SU-DHL-6 (cell line): ENCODE measurements at regions not wholly inside any gene's neighbourhood (a gene's known extent, or its start where the extent isn't known, plus 50 kb on each side); places are given as distances from the start of the nearest gene placed in this dataset.

ENCODE experiments used
- H2AFZ ChIP-seq: fragments of 200-600 bp; sonication (generic); 2 replicates; pipeline ENCODE4 v1.6.1; 2014; ENCODE audit warnings: low read depth, mild to moderate bottlenecking, moderate library complexity, mixed read lengths, antibody characterized with exemption, low read length; ENCODE audit not compliant: severe bottlenecking
- H3F3A ChIP-seq: fragments of 200-600 bp; shearing (Covaris generic); 2 replicates; pipeline ENCODE4 v1.6.0; 2016; ENCODE audit warnings: antibody characterized with exemption, mild to moderate bottlenecking; ENCODE audit not compliant: insufficient read depth
- H3K27ac ChIP-seq: fragments of 200-600 bp; sonication (generic); 2 replicates; pipeline ENCODE4 v1.5.1; 2016; ENCODE audit warnings: low read depth, mild to moderate bottlenecking, low read length, moderate library complexity, mixed read lengths
- H3K27me3 ChIP-seq: fragments of 200-600 bp; sonication (generic), shearing (Covaris generic); 2 replicates; pipeline ENCODE4 v1.6.0; 2014; ENCODE audit warnings: mild to moderate bottlenecking, low read length
- H3K36me3 ChIP-seq: fragments of 200-600 bp; sonication (generic); 2 replicates; pipeline ENCODE4 v1.6.1; 2014; ENCODE audit warnings: mild to moderate bottlenecking, low read length, mixed read lengths
- H3K4me2 ChIP-seq: fragments of 300-600, 200-600 bp; shearing (Covaris generic), sonication (generic); 2 replicates; pipeline ENCODE4 v1.6.0; 2014; ENCODE audit warnings: low read length, low read depth, mild to moderate bottlenecking; ENCODE audit not compliant: poor library complexity, severe bottlenecking
- H3K4me3 ChIP-seq: fragments of 200-600 bp; sonication (generic); 2 replicates; pipeline ENCODE4 v1.5.1; 2014; ENCODE audit warnings: antibody characterized with exemption, low read length, mild to moderate bottlenecking, mixed read lengths; ENCODE audit not compliant: insufficient read depth, poor library complexity, severe bottlenecking
- H3K79me2 ChIP-seq: fragments of 200-600 bp; sonication (generic); 2 replicates; pipeline ENCODE4 v1.6.1; 2014; ENCODE audit warnings: mild to moderate bottlenecking, low read length, moderate library complexity; ENCODE audit not compliant: insufficient read depth
- H3K9ac ChIP-seq: fragments of 200-600 bp; sonication (generic); 2 replicates; pipeline ENCODE4 v1.7.0; 2014; ENCODE audit warnings: mild to moderate bottlenecking, low read length
- H3K9me2 ChIP-seq: fragments of 200-600 bp; sonication (generic); replicated peaks from 2 replicates; pipeline ENCODE4 v1.6.1; 2014; ENCODE audit warnings: low read length; ENCODE audit not compliant: insufficient read depth
- H3K9me3 ChIP-seq: fragments of 200-600 bp; sonication (generic); 2 replicates; pipeline ENCODE4 v1.6.1; 2014; ENCODE audit warnings: low read length, mixed read lengths; ENCODE audit not compliant: insufficient read depth
- H4K20me1 ChIP-seq: fragments of 200-600 bp; sonication (generic); 2 replicates; pipeline ENCODE4 v1.6.1; 2014; ENCODE audit warnings: low read depth, mild to moderate bottlenecking, antibody characterized with exemption, low read length, moderate library complexity, mixed read lengths
- CTCF ChIP-seq: fragments of 200-600 bp; sonication (generic); IDR thresholded peaks from one replicate; pipeline ENCODE4 v1.5.1; 2017; ENCODE audit warnings: antibody characterized with exemption, mild to moderate bottlenecking, low read length, moderate library complexity; ENCODE audit not compliant: insufficient read depth, poor library complexity, severe bottlenecking
- EZH2phosphoT487 ChIP-seq: fragments of 200-600 bp; sonication (generic), shearing (Covaris generic); conservative IDR thresholded peaks from 2 replicates; pipeline ENCODE4 v1.6.1; 2018; ENCODE audit warnings: mild to moderate bottlenecking, antibody characterized with exemption, low read length, moderate library complexity, mixed read lengths

- H3K27me3 ChIP-seq = no peaks in the 10 kb centered on the region
- H3K4me3 ChIP-seq = no peak overlapping the region
- no peak overlapping the region for H3K4me2 ChIP-seq
- no peak for TF ChIP-seq EZH2phosphoT487
- TF ChIP-seq CTCF = no peak
- H3K9me3 ChIP-seq = no peaks in the 10 kb centered on the region
- H3K36me3 ChIP-seq = no peaks in the 10 kb centered on the region
- H4K20me1 ChIP-seq = no peaks in the 10 kb centered on the region
- H3K79me2 ChIP-seq = no peaks in the 10 kb centered on the region
- H3K9ac ChIP-seq = no peak overlapping the region
- H3K9me2 ChIP-seq = no peaks in the 10 kb centered on the region
- H3F3A ChIP-seq = no peaks in the 10 kb centered on the region
- no peak overlapping the region for H3K27ac ChIP-seq
- no peak overlapping the region for H2AFZ ChIP-seq
Measured at GRCh38 chr5:174182111-174182510, 136.6 kb downstream of the NSG2 start.

DNA sequence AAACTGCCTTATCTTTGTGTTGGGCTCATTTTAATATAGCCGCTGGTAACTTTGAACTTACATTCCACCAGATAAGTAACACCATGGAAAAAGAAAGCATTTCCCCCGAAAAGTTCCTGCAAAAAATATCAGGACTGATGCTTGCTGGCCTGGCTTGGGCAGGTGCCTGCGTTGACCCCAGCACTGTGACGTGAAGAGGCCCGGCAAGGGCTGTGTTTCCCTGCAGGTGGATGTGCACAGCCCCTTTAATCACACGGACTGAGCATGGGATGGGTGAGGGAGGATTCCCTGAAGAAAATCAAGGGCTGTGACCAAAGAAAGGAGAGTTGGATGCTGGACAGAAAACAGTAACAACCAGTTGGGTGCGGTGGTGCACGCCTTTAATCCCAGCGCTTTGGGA, 138.2 kb downstream of the NSG2 start:
- no peak overlapping the region for H3K4me2 ChIP-seq
- no peaks in the 10 kb centered on the region for H3K27me3 ChIP-seq
- no peaks in the 10 kb centered on the region for H3K9me2 ChIP-seq
- no peak overlapping the region for H3K4me3 ChIP-seq
- H3K79me2 ChIP-seq = no peaks in the 10 kb centered on the region
- no peak overlapping the region for H3K9ac ChIP-seq
- no peak overlapping the region for H3K27ac ChIP-seq
- no peaks in the 10 kb centered on the region for H3K36me3 ChIP-seq
- no peak overlapping the region for H2AFZ ChIP-seq
- H3F3A ChIP-seq = no peaks in the 10 kb centered on the region
- no peaks in the 10 kb centered on the region for H3K9me3 ChIP-seq
- TF ChIP-seq CTCF = no peak
- TF ChIP-seq EZH2phosphoT487 = no peak
- H4K20me1 ChIP-seq = no peaks in the 10 kb centered on the region

DNA sequence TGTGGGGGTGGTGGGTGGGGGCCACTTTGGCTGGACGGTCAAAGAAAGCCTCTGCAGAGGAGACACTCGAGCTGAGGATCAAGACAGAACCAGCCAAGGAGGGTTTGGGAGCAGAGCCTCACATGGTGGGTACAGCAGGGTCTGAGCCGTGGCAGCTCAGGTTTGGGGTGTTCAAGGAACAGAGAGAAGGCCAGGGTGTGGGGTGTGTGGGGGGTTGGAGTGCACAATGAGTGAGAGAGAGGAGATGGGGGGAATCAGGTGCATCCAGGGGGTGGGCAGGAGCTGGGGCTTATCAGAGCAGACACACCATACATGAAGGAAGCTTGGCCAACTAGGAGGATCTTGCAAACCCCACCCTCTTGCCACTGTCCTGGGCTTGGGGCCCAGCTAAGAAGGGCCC, 140.0 kb downstream of the NSG2 start:
- no peak overlapping the region for H2AFZ ChIP-seq
- no peaks in the 10 kb centered on the region for H4K20me1 ChIP-seq
- H3K4me2 ChIP-seq = no peak overlapping the region
- no peak overlapping the region for H3K9ac ChIP-seq
- H3K27ac ChIP-seq = no peak overlapping the region
- TF ChIP-seq EZH2phosphoT487 (no peak), CTCF (no peak)
- H3K79me2 ChIP-seq = no peaks in the 10 kb centered on the region
- H3K36me3 ChIP-seq = no peaks in the 10 kb centered on the region
- no peaks in the 10 kb centered on the region for H3K9me3 ChIP-seq
- H3F3A ChIP-seq = no peaks in the 10 kb centered on the region
- H3K9me2 ChIP-seq = no peaks in the 10 kb centered on the region
- no peak overlapping the region for H3K4me3 ChIP-seq
- H3K27me3 ChIP-seq = no peaks in the 10 kb centered on the region
